ENCODE measurements at regions not wholly inside any gene's neighbourhood (a gene's known extent, or its start where the extent isn't known, plus 50 kb on each side); places are given as distances from the start of the nearest gene placed in this dataset.

- no peaks in the 10 kb centered on the region for H3K4me1 ChIP-seq (replicated peaks in 1 of 2)
- WGBS, 4 donors = 23 to 34% (median 28%) methylated on average over 2 of the region's 2 CpGs
- TF ChIP-seq POLR2A (IDR thresholded peaks at IDR 0.05) (no peak), CTCF (IDR thresholded peaks at IDR 0.05) (no peak)
These were observed 2902.5 kb downstream of the PCDH9 start for GRCh38 chr13:64327505-64328194.

GRCh38 chr13:64314331-64314730 is 2898.7 kb upstream of the PCDH20 start:
- 70 to 80% (median 74%) methylated on average over 2 of the region's 2 CpGs for WGBS, 4 donors

More at GRCh38 chr13:64327505-64328194, 2902.5 kb downstream of the PCDH9 start:
- Histone ChIP-seq H3K36me3 (replicated peaks in 1 of 2) (no peaks in the 10 kb centered on the region), H3K27me3 (no peaks in the 10 kb centered on the region), H3K4me3 (no peak overlapping the region), H3K27ac (no peak overlapping the region), H3K9me3 (replicated peaks in 1 of 3) (peaks cover 0 to 5% (median 0%) of the 10 kb centered on the region in 3 donors)
- no peak for DNase-seq
- intact Hi-C loops (cut with DNase I) = no loop called here

DNA sequence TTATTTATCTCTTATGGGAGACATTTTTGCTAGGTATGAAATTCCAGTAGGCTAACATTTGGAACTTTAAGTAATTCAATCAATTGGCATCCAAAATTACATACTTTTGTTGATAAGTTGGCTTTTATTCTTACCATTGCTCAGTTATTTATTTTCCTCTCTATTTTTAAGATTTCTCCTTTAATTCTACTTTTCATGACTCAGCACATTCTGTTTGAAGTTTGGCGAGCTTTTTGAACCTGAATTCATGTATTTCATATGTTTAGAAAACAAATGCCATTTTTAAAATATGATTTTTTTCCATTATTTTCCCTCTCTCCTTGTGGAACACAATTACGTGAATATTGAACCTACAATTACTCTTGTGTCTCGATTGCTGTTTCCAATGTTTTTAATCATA is 2896.3 kb upstream of the PCDH20 start:
- no peaks in the 10 kb centered on the region for H3K4me1 ChIP-seq (replicated peaks in 1 of 2)
- 70 to 82% (median 73%) methylated on average over 3 of the region's 3 CpGs for WGBS, 4 donors
- no peaks in the 10 kb centered on the region for H3K36me3 ChIP-seq (replicated peaks in 1 of 2)
- no peak overlapping the region for H3K4me3 ChIP-seq
- H3K27me3 ChIP-seq = no peaks in the 10 kb centered on the region
- TF ChIP-seq CTCF (IDR thresholded peaks at IDR 0.05) (no peak), POLR2A (IDR thresholded peaks at IDR 0.05) (no peak)
- no peak for DNase-seq
- H3K27ac ChIP-seq = no peak overlapping the region
- H3K9me3 ChIP-seq (replicated peaks in 1 of 3) = no peaks in the 10 kb centered on the region
- intact Hi-C loops (cut with DNase I) = no loop called here

More at GRCh38 chr13:64314331-64314730, 2898.7 kb upstream of the PCDH20 start:
- no peak for DNase-seq
- H3K36me3 ChIP-seq (replicated peaks in 1 of 2) = no peaks in the 10 kb centered on the region
- H3K4me1 ChIP-seq (replicated peaks in 1 of 2) = no peaks in the 10 kb centered on the region
- TF ChIP-seq POLR2A (IDR thresholded peaks at IDR 0.05) = no peak
- TF ChIP-seq CTCF (IDR thresholded peaks at IDR 0.05) = no peak
- H3K9me3 ChIP-seq (replicated peaks in 1 of 3) = no peaks in the 10 kb centered on the region
- H3K27me3 ChIP-seq = no peaks in the 10 kb centered on the region
- no peak overlapping the region for H3K4me3 ChIP-seq
- intact Hi-C loops (cut with DNase I) = no loop called here
- H3K27ac ChIP-seq = no peak overlapping the region

- H3K36me3 ChIP-seq (replicated peaks in 1 of 2) = no peaks in the 10 kb centered on the region
- 78 to 91% (median 80%) methylated on average over 1 of the region's 1 CpG for WGBS, 4 donors
These were observed 2895.5 kb upstream of the PCDH20 start for GRCh38 chr13:64311112-64311511.

More at GRCh38 chr13:64311112-64311511, 2895.5 kb upstream of the PCDH20 start:
- intact Hi-C loops (cut with DNase I) = no loop called here
- no peak for DNase-seq
- H3K9me3 ChIP-seq (replicated peaks in 1 of 3) = no peaks in the 10 kb centered on the region
- no peaks in the 10 kb centered on the region for H3K4me1 ChIP-seq (replicated peaks in 1 of 2)
- no peaks in the 10 kb centered on the region for H3K27me3 ChIP-seq
- no peak overlapping the region for H3K27ac ChIP-seq
- TF ChIP-seq POLR2A (IDR thresholded peaks at IDR 0.05) (no peak), CTCF (IDR thresholded peaks at IDR 0.05) (no peak)
- H3K4me3 ChIP-seq = no peak overlapping the region
